ENCODE measurements at regions not wholly inside any gene's neighbourhood (a gene's known extent, or its start where the extent isn't known, plus 50 kb on each side); places are given as distances from the start of the nearest gene placed in this dataset.

DNA sequence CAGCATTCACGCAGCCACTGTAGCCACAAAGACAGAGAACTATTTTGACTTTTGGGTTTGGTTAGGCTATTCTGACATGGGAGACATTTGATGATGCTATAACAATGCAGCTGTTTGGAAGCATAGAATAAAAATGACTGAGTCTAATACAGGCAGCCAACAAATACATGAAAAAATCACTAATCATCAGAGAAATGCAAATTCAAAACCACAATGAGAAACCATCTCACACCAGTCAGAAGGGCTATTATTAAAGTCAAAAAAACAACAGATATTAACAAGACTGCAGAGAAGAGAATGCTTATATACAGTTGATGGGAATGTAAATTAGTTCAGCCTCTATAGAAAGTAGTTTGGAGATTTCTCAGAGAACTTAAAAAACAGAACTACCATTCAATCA is 107.1 kb upstream of the POC5 start:
- TF ChIP-seq, protein P1, sequence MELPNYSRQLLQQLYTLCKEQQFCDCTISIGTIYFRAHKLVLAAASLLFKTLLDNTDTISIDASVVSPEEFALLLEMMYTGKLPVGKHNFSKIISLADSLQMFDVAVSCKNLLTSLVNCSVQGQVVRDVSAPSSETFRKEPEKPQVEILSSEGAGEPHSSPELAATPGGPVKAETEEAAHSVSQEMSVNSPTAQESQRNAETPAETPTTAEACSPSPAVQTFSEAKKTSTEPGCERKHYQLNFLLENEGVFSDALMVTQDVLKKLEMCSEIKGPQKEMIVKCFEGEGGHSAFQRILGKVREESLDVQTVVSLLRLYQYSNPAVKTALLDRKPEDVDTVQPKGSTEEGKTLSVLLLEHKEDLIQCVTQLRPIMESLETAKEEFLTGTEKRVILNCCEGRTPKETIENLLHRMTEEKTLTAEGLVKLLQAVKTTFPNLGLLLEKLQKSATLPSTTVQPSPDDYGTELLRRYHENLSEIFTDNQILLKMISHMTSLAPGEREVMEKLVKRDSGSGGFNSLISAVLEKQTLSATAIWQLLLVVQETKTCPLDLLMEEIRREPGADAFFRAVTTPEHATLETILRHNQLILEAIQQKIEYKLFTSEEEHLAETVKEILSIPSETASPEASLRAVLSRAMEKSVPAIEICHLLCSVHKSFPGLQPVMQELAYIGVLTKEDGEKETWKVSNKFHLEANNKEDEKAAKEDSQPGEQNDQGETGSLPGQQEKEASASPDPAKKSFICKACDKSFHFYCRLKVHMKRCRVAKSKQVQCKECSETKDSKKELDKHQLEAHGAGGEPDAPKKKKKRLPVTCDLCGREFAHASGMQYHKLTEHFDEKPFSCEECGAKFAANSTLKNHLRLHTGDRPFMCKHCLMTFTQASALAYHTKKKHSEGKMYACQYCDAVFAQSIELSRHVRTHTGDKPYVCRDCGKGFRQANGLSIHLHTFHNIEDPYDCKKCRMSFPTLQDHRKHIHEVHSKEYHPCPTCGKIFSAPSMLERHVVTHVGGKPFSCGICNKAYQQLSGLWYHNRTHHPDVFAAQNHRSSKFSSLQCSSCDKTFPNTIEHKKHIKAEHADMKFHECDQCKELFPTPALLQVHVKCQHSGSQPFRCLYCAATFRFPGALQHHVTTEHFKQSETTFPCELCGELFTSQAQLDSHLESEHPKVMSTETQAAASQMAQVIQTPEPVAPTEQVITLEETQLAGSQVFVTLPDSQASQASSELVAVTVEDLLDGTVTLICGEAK (IDR thresholded peaks at IDR 0.05; ENCODE audit: borderline replicate concordance), result no peak
- TF ChIP-seq TAF1 (IDR thresholded peaks at IDR 0.05; ENCODE audit: borderline replicate concordance, low read depth, low read length), result no peak
- no peak for TF ChIP-seq EP300 (IDR thresholded peaks at IDR 0.05; ENCODE audit: borderline replicate concordance in 1 of 2, control insufficient read depth in 1 of 2, low read depth in 2 of 2, low read length in 2 of 2)
- TF ChIP-seq, protein P2, sequence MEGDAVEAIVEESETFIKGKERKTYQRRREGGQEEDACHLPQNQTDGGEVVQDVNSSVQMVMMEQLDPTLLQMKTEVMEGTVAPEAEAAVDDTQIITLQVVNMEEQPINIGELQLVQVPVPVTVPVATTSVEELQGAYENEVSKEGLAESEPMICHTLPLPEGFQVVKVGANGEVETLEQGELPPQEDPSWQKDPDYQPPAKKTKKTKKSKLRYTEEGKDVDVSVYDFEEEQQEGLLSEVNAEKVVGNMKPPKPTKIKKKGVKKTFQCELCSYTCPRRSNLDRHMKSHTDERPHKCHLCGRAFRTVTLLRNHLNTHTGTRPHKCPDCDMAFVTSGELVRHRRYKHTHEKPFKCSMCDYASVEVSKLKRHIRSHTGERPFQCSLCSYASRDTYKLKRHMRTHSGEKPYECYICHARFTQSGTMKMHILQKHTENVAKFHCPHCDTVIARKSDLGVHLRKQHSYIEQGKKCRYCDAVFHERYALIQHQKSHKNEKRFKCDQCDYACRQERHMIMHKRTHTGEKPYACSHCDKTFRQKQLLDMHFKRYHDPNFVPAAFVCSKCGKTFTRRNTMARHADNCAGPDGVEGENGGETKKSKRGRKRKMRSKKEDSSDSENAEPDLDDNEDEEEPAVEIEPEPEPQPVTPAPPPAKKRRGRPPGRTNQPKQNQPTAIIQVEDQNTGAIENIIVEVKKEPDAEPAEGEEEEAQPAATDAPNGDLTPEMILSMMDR (IDR thresholded peaks at IDR 0.05 in 2 of 3, conservative IDR thresholded peaks at IDR 0.05 in 1 of 3; ENCODE audit: control insufficient read depth in 2 of 3, extremely low read depth in 1 of 3, insufficient read depth in 1 of 3, low read depth in 3 of 3, low read length in 3 of 3), result no peak
- TF ChIP-seq, protein P3, sequence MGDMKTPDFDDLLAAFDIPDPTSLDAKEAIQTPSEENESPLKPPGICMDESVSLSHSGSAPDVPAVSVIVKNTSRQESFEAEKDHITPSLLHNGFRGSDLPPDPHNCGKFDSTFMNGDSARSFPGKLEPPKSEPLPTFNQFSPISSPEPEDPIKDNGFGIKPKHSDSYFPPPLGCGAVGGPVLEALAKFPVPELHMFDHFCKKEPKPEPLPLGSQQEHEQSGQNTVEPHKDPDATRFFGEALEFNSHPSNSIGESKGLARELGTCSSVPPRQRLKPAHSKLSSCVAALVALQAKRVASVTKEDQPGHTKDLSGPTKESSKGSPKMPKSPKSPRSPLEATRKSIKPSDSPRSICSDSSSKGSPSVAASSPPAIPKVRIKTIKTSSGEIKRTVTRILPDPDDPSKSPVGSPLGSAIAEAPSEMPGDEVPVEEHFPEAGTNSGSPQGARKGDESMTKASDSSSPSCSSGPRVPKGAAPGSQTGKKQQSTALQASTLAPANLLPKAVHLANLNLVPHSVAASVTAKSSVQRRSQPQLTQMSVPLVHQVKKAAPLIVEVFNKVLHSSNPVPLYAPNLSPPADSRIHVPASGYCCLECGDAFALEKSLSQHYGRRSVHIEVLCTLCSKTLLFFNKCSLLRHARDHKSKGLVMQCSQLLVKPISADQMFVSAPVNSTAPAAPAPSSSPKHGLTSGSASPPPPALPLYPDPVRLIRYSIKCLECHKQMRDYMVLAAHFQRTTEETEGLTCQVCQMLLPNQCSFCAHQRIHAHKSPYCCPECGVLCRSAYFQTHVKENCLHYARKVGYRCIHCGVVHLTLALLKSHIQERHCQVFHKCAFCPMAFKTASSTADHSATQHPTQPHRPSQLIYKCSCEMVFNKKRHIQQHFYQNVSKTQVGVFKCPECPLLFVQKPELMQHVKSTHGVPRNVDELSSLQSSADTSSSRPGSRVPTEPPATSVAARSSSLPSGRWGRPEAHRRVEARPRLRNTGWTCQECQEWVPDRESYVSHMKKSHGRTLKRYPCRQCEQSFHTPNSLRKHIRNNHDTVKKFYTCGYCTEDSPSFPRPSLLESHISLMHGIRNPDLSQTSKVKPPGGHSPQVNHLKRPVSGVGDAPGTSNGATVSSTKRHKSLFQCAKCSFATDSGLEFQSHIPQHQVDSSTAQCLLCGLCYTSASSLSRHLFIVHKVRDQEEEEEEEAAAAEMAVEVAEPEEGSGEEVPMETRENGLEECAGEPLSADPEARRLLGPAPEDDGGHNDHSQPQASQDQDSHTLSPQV (IDR thresholded peaks at IDR 0.05), result no peak
- TF ChIP-seq GATAD2B (conservative IDR thresholded peaks at IDR 0.05; ENCODE audit: low read depth), result no peak
- no peak for TF ChIP-seq EZH2 (IDR thresholded peaks at IDR 0.05; ENCODE audit: borderline replicate concordance, control insufficient read depth, low read depth, low read length)
- TF ChIP-seq NR2F1 (conservative IDR thresholded peaks at IDR 0.05), result no peak
- no peak for TF ChIP-seq BCL11A (IDR thresholded peaks at IDR 0.05; ENCODE audit: low read depth, low read length)
- TF ChIP-seq ASH2L (IDR thresholded peaks at IDR 0.05; ENCODE audit: borderline replicate concordance, low read depth), result no peak
